CD4-positive, CD25-positive, alpha-beta regulatory T cell (primary cell): ENCODE measurements at regions not wholly inside any gene's neighbourhood (a gene's known extent, or its start where the extent isn't known, plus 50 kb on each side); places are given as distances from the start of the nearest gene placed in this dataset.

ENCODE experiments used
- ATAC-seq, 2 donors: fragments of 150-1000 bp; cut with Tn5 transposase; one replicate each; pipeline ENCODE4 v1.10.0; 2021; ENCODE audit warnings: low read depth in 2 of 2, moderate number of reproducible peaks in 2 of 2, moderate library complexity in 1 of 2
- DNase-seq, 3 donors: peaks; one replicate each; pipeline versions ENCODE4 v3.0.0 to v3.0.0-alpha.2; 2012 to 2022; ENCODE audit warnings: mixed read lengths in 1 of 3
- H3K27ac ChIP-seq: one replicate; pipeline ENCODE4 v1.7.0; 2013; ENCODE audit warnings: mild to moderate bottlenecking, low read length; ENCODE audit not compliant: insufficient read depth, poor library complexity, severe bottlenecking
- H3K27me3 ChIP-seq: one replicate; pipeline ENCODE4 v1.7.0; 2013; ENCODE audit warnings: low read length; ENCODE audit not compliant: control insufficient read depth, insufficient read depth
- H3K36me3 ChIP-seq: one replicate; pipeline ENCODE4 v1.7.0; 2013; ENCODE audit warnings: mild to moderate bottlenecking, low read length, moderate library complexity; ENCODE audit not compliant: control insufficient read depth, insufficient read depth
- H3K4me1 ChIP-seq: 2 replicates; pipeline ENCODE4 v1.7.0; 2013; ENCODE audit warnings: mild to moderate bottlenecking, low read length; ENCODE audit not compliant: insufficient read depth, control insufficient read depth, poor library complexity, severe bottlenecking
- H3K4me3 ChIP-seq: one replicate; pipeline ENCODE4 v1.7.0; 2013; ENCODE audit warnings: low read depth, mild to moderate bottlenecking, low read length, moderate library complexity
- H3K9me3 ChIP-seq, 2 experiments: 1 replicate in 1 of 2; 2 replicates in 1 of 2; pipeline ENCODE4 v1.7.0; 2013; ENCODE audit warnings: low read length in 2 of 2, mild to moderate bottlenecking in 1 of 2, moderate library complexity in 1 of 2; ENCODE audit not compliant: control insufficient read depth in 2 of 2
- H3K27ac Mint-ChIP-seq, 3 donors: one replicate each; pipeline ENCODE4 v1.8.0; 2020 to 2022; ENCODE audit warnings: mild to moderate bottlenecking in 3 of 3, mixed read lengths in 3 of 3, moderate library complexity in 2 of 3
- H3K27me3 Mint-ChIP-seq: one replicate; pipeline ENCODE4 v1.8.0; 2022; ENCODE audit warnings: mild to moderate bottlenecking, mixed read lengths
- H3K36me3 Mint-ChIP-seq: one replicate; pipeline ENCODE4 v1.8.0; 2020; ENCODE audit warnings: mixed read lengths
- H3K4me1 Mint-ChIP-seq, 4 donors: one replicate each; pipeline ENCODE4 v1.8.0; 2020 to 2022; ENCODE audit warnings: mixed read lengths in 4 of 4, mild to moderate bottlenecking in 1 of 4
- H3K4me3 Mint-ChIP-seq, 4 donors: one replicate each; pipeline ENCODE4 v1.8.0; 2020 to 2022; ENCODE audit warnings: mild to moderate bottlenecking in 4 of 4, mixed read lengths in 4 of 4, moderate library complexity in 3 of 4
- H3K9me3 Mint-ChIP-seq, 7 donors: one replicate each; pipeline ENCODE4 v1.8.0; 2020 to 2022; ENCODE audit warnings: mixed read lengths in 7 of 7, mild to moderate bottlenecking in 3 of 7, moderate library complexity in 2 of 7

- Histone ChIP-seq H3K4me1 (no peaks in the 10 kb centered on the region), H3K9me3 (no peaks in the 10 kb centered on the region), H3K36me3 (no peaks in the 10 kb centered on the region), H3K4me3 (no peak overlapping the region), H3K27me3 (no peaks in the 10 kb centered on the region), H3K27ac (no peak overlapping the region)
- Mint-ChIP-seq H3K9me3 (peaks cover 0 to 3% (median 0%) of the 10 kb centered on the region in 7 donors), H3K27me3 (no peaks in the 10 kb centered on the region), H3K36me3 (no peaks in the 10 kb centered on the region), H3K27ac (no peak overlapping the region), H3K4me1 (no peaks in the 10 kb centered on the region), H3K4me3 (no peak overlapping the region)
- no peak for DNase-seq
- ATAC-seq, result no peak
These were observed 226.0 kb downstream of the TFCP2L1 start for GRCh38 chr2:121058852-121059558.

GRCh38 chr2:121059651-121060649 is 225.1 kb downstream of the TFCP2L1 start:
- Histone ChIP-seq H3K27ac (no peak overlapping the region), H3K4me3 (no peak overlapping the region), H3K27me3 (no peaks in the 10 kb centered on the region), H3K36me3 (no peaks in the 10 kb centered on the region), H3K4me1 (no peaks in the 10 kb centered on the region), H3K9me3 (no peaks in the 10 kb centered on the region)
- no peak for DNase-seq
- no peaks in the 10 kb centered on the region for H3K27me3 Mint-ChIP-seq
- H3K4me3 Mint-ChIP-seq, result no peak overlapping the region
- no peak for ATAC-seq
- H3K36me3 Mint-ChIP-seq, result no peaks in the 10 kb centered on the region
- no peaks in the 10 kb centered on the region for H3K4me1 Mint-ChIP-seq
- H3K27ac Mint-ChIP-seq, result no peak overlapping the region
- H3K9me3 Mint-ChIP-seq, result peaks cover 0 to 1% (median 0%) of the 10 kb centered on the region in 7 donors

- H3K27ac Mint-ChIP-seq, result no peak overlapping the region
- Histone ChIP-seq H3K27ac (no peak overlapping the region), H3K36me3 (no peaks in the 10 kb centered on the region), H3K27me3 (no peaks in the 10 kb centered on the region), H3K9me3 (no peaks in the 10 kb centered on the region), H3K4me1 (no peaks in the 10 kb centered on the region), H3K4me3 (no peak overlapping the region)
- H3K4me1 Mint-ChIP-seq, result no peaks in the 10 kb centered on the region
- H3K27me3 Mint-ChIP-seq, result no peaks in the 10 kb centered on the region
- peaks cover 0 to 1% (median 0%) of the 10 kb centered on the region in 7 donors for H3K9me3 Mint-ChIP-seq
- no peak for DNase-seq
- no peak overlapping the region for H3K4me3 Mint-ChIP-seq
- ATAC-seq, result no peak
- H3K36me3 Mint-ChIP-seq, result no peaks in the 10 kb centered on the region
These were observed 223.4 kb downstream of the TFCP2L1 start for GRCh38 chr2:121061633-121062032.

- no peak overlapping the region for H3K27ac ChIP-seq
- no peaks in the 10 kb centered on the region for H3K4me1 ChIP-seq
- Mint-ChIP-seq H3K36me3 (no peaks in the 10 kb centered on the region), H3K9me3 (no peaks in the 10 kb centered on the region), H3K4me1 (no peaks in the 10 kb centered on the region), H3K4me3 (no peak overlapping the region), H3K27me3 (no peaks in the 10 kb centered on the region), H3K27ac (no peak overlapping the region)
- DNase-seq (no peak), ATAC-seq (no peak)
- H3K27me3 ChIP-seq, result no peaks in the 10 kb centered on the region
- H3K9me3 ChIP-seq, result no peaks in the 10 kb centered on the region
- no peak overlapping the region for H3K4me3 ChIP-seq
- H3K36me3 ChIP-seq, result no peaks in the 10 kb centered on the region
These were observed 221.5 kb downstream of the TFCP2L1 start for GRCh38 chr2:121063471-121063870.

GRCh38 chr2:121064186-121064585 is 220.8 kb downstream of the TFCP2L1 start:
- no peaks in the 10 kb centered on the region for H3K27me3 ChIP-seq
- no peak overlapping the region for H3K4me3 Mint-ChIP-seq
- no peak overlapping the region for H3K27ac ChIP-seq
- no peak overlapping the region for H3K27ac Mint-ChIP-seq
- no peak overlapping the region for H3K4me3 ChIP-seq
- no peaks in the 10 kb centered on the region for H3K4me1 Mint-ChIP-seq
- H3K36me3 Mint-ChIP-seq, result no peaks in the 10 kb centered on the region
- no peak for ATAC-seq
- H3K36me3 ChIP-seq, result no peaks in the 10 kb centered on the region
- no peak for DNase-seq
- no peaks in the 10 kb centered on the region for H3K9me3 Mint-ChIP-seq
- H3K27me3 Mint-ChIP-seq, result no peaks in the 10 kb centered on the region
- H3K9me3 ChIP-seq, result no peaks in the 10 kb centered on the region
- no peaks in the 10 kb centered on the region for H3K4me1 ChIP-seq

GRCh38 chr2:121065239-121065638 is 219.8 kb downstream of the TFCP2L1 start:
- no peaks in the 10 kb centered on the region for H3K9me3 ChIP-seq
- no peak overlapping the region for H3K4me3 ChIP-seq
- no peak overlapping the region for H3K27ac ChIP-seq
- Mint-ChIP-seq H3K4me3 (no peak overlapping the region), H3K27ac (no peak overlapping the region), H3K4me1 (no peaks in the 10 kb centered on the region), H3K36me3 (no peaks in the 10 kb centered on the region), H3K27me3 (no peaks in the 10 kb centered on the region), H3K9me3 (no peaks in the 10 kb centered on the region)
- H3K27me3 ChIP-seq, result no peaks in the 10 kb centered on the region
- no peaks in the 10 kb centered on the region for H3K4me1 ChIP-seq
- DNase-seq (no peak), ATAC-seq (no peak)
- H3K36me3 ChIP-seq, result no peaks in the 10 kb centered on the region

GRCh38 chr2:121066526-121066925 is 218.5 kb downstream of the TFCP2L1 start:
- no peaks in the 10 kb centered on the region for H3K36me3 Mint-ChIP-seq
- no peak overlapping the region for H3K4me3 Mint-ChIP-seq
- H3K27me3 Mint-ChIP-seq, result peaks cover 4% of the 10 kb centered on the region
- Histone ChIP-seq H3K27ac (no peak overlapping the region), H3K9me3 (no peaks in the 10 kb centered on the region), H3K4me3 (no peak overlapping the region), H3K36me3 (no peaks in the 10 kb centered on the region), H3K4me1 (no peaks in the 10 kb centered on the region), H3K27me3 (no peaks in the 10 kb centered on the region)
- ATAC-seq (no peak), DNase-seq (no peak)
- no peaks in the 10 kb centered on the region for H3K4me1 Mint-ChIP-seq
- H3K9me3 Mint-ChIP-seq, result no peaks in the 10 kb centered on the region
- H3K27ac Mint-ChIP-seq, result no peak overlapping the region
